SKM-1 (cell line): ENCODE measurements at regions not wholly inside any gene's neighbourhood (a gene's known extent, or its start where the extent isn't known, plus 50 kb on each side); places are given as distances from the start of the nearest gene placed in this dataset.
"Not testable (repeated sequence)": the region's sequence is repeated elsewhere in the genome, so short reads cannot be mapped to it uniquely, and the experiment has no call there.

Source experiments
- DNase-seq: peaks from one replicate; lab custom pipeline; 2025; ENCODE audit not compliant: unreplicated experiment; lab: John Stamatoyannopoulos, UW

DNA sequence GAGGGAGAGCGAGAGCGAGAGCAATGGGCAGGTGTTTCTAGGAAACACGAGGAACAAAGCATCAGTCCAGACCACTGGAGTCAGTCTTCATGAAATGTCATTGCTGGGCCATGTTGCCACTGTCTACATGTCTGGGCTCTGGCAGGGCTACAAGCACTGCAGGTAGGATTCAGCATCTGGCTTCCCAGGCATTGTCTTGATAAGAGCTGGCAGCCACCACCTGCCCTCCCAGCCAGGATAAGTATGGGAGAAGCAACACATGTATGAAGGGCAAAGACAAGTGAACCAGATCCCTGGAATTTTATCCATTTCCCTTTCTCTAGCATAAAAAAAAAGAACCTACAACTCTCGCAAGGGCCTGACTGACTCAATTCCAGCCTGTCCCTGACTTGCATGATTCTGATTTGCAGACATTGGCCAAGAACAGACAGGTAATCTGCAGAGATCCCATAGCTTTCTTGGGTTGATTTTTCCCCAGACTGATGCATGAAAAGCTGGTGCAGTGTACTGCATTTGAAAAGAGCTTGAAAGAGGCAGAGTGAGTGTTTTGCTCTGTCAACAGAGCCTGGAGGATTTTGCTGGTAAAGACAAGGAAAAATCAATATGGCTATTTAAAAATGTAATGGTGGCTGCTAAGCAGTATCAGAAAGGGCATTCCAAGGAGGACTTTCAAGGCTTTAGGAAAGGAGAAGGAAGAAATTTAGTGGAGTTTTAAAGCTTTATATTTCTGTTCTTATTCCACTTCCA lies 157.2 kb upstream of the MYRIP start:
- DNase-seq = no peak

GRCh38 chr3:39655718-39656117 lies 153.7 kb upstream of the MYRIP start:
- DNase-seq = not testable (repeated sequence)

DNA sequence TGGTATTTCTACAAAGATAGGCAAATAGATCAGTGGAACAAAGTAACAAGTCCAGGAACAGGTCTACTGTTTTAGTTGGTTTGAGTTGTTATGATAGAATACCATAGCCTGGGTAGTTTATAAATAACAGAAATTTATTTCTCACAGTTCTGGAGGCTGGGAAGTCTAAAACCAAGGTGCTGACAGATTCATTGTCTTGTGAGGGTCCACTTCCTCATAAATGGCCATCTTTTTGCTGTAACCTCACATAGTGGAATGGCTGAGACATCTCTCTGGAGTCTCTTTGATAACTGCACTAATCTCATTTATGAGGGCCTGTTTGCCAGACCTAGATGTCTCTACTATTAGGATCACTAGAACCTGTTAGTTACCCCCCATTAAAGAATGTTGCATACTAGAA lies 152.3 kb upstream of the MYRIP start:
- DNase-seq = no peak

DNA sequence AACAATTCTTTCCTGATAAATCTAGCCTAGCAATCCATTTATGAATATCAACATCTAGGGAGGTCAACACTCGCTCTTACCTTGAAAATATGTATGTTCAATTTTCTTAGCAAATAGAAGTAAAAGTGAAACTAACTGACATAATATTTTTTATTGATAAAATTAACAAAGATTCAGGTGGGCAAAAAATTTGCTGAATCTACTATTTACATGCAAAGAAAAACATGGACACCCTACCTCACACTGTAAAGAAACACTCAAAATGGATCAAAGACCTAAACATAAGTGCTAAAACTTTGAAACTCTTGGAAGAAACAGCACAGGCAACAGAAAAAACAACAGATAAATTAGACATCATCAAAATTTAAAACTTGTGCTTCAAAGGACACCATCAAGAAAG lies 151.6 kb upstream of the MYRIP start:
- DNase-seq = no peak

GRCh38 chr3:39664931-39665330 lies 144.5 kb upstream of the MYRIP start:
- no peak for DNase-seq

GRCh38 chr3:39665441-39665840 lies 144.0 kb upstream of the MYRIP start:
- no peak for DNase-seq

- peak; percentile 30 for DNase-seq
Measured at GRCh38 chr3:39668420-39668819, 141.0 kb upstream of the MYRIP start.

- no peak for DNase-seq
Measured at GRCh38 chr3:39671116-39671515, 138.3 kb upstream of the MYRIP start.

- no peak for DNase-seq
Measured at GRCh38 chr3:39671600-39671999, 137.8 kb upstream of the MYRIP start.

- DNase-seq = no peak
Measured at GRCh38 chr3:39705351-39705900, 104.0 kb upstream of the MYRIP start.

- peak; percentile 39 for DNase-seq
Measured at GRCh38 chr3:39707314-39707909, 102.0 kb upstream of the MYRIP start.

DNA sequence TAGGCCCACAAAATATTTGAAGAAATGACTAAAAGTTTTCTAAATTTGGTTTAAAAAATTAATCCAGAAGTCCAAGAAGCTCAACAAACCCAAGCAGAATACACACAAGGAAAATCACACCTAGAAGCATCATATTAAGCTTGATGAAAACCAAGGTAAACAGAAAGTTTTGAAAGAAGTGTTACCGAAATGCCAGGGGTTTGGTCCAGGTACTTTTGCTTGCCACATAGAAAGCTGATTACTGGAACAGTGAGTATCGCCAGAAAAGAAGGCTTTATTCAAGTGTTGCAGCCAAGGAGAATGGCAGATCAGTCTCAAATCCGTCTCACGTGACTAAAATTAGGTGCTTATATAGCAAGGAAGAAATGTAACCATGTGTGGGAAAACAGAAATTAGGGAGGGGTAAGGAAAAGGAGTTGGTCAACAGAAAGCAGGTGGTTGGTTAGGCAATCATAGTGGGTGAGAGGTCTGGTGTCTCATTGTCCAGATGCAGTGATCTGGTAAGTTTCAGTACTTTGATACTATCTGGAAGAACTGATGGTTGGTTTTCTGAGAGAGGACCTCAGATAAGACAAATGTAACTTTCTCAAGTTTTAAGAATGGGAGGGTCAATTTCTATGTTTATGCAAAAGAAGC lies 96.9 kb upstream of the MYRIP start:
- no peak for DNase-seq

DNA sequence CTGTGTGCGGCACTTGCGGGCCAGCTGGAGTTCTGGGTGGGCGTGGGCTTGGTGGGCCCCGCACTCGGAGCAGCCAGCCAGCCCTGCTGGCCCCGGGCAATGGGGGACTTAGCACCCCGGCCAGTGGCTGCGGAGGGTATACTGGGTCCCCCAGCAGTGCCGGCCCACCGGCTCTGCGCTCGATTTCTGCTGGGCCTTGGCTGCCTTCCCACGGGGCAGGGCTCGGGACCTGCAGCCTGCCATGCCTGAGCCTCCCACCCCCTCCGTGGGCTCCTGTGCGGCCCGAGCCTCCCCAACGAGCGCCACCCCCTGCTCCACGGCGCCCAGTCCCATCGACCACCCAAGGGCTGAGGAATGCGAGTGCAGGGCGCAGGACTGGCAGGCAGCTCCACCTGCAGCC lies 96.1 kb upstream of the MYRIP start:
- DNase-seq = not testable (repeated sequence)

DNA sequence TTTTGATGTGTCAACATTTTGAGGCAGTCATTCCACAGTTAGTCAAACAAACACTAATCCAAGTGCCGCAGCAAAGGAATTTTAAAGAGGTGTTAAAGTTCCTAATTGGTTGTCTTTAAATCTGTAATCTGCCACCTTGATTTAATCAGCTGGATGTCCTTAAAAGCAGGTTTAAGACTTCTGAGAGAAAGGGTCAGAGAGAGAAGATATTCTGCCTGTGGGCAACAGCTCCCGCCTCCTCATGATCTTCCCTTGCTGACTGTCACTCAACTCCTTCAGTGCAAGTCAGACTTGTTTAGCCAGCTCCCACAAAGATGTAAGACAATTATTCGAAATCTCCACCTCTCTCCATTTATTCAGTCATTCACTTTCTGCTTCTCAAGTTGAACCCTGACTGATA lies 92.6 kb upstream of the MYRIP start:
- DNase-seq = no peak

- DNase-seq = no peak
Measured at GRCh38 chr3:39718674-39719595, 90.5 kb upstream of the MYRIP start.

DNA sequence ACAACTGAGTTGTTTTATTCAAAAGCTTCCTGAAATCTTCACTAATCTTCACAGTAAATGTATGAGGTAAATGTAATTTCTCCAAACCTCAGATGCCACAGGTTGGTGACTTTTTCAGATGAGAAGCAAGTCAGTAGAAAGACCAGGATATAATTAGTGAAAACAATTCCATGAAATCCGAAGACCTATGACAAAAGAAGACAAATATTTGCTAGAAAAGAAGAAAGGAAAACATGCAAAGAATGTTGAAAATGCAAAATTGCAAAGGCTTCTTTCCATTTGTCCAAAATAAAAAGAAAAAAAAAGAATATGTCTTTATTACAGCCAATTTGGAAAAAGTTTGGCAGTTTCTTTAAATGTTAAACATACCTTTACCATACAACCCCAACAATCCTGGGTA lies 88.3 kb upstream of the MYRIP start:
- DNase-seq = no peak

DNA sequence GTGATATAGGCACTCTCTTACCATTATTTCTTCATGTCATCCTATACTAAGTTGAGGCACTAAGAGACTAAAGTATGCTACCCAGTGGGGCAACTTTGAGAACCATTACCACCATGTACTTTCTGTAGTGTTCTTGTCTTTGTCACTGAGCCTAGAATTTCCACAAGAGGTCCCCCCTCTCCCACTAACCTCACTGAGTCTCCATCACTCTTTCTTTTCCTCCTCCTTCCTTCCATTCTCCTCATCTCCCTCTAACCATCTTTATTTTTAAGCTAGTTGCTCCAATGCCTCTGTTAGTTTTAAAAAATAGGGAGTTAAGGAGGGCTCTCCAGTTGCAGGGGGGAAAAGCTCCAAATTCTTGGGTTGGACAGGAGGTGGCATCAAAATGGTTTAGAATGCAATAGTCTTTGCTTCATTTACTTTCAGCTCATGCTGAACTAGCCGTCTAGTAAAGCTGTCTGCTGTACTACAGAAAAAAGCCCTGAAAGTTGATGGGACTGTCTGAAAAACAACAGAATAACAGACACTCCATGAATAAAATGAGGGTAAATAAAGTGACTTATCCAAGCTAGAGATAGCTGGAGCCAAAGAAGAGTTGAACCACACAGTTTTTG lies 85.1 kb upstream of the MYRIP start:
- no peak for DNase-seq

- DNase-seq = no peak
Measured at GRCh38 chr3:39725321-39725720, 84.1 kb upstream of the MYRIP start.

DNA sequence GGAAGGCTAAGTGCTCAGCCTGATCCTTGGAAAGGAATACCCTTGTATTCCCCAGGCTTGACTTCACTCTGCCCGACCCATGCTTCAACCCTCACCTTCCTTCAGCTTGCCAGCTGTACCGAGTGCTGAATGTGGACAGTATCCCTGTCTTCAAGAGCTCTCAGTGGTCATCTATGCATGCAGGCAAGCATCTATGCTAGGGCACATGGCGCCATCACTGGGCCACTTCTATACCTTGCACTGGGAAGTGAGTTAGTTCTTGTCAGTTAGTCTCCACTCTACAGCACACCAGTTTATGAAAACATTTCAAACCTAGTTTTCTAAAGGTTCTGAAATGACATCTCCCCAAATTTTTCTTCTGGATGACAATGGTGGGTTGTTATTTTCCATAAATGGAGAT lies 82.0 kb upstream of the MYRIP start:
- DNase-seq = no peak

- DNase-seq = no peak
Measured at GRCh38 chr3:39733804-39734203, 75.6 kb upstream of the MYRIP start.

- not testable (repeated sequence) for DNase-seq
Measured at GRCh38 chr3:39739658-39740057, 69.8 kb upstream of the MYRIP start.
